HG03103 (cell line): ENCODE measurements at regions not wholly inside any gene's neighbourhood (a gene's known extent, or its start where the extent isn't known, plus 50 kb on each side); places are given as distances from the start of the nearest gene placed in this dataset.
A peak's percentile ranks its signal among the peaks of the same experiment; 100 is the strongest.
"Not testable (repeated sequence)": the region's sequence is repeated elsewhere in the genome, so short reads cannot be mapped to it uniquely, and the experiment has no call there.

ENCODE experiments used
- ATAC-seq: cut with Tn5 transposase; IDR thresholded peaks from one replicate; pipeline ENCODE4 v1.9.1; 2021; ENCODE audit warnings: low read depth; ENCODE audit not compliant: unreplicated experiment

- no peak for ATAC-seq
Observed at GRCh38 chr12:24386836-24387235, 437.4 kb upstream of the SOX5 start.

GRCh38 chr12:24381790-24382189 is 432.3 kb upstream of the SOX5 start:
- no peak for ATAC-seq

DNA sequence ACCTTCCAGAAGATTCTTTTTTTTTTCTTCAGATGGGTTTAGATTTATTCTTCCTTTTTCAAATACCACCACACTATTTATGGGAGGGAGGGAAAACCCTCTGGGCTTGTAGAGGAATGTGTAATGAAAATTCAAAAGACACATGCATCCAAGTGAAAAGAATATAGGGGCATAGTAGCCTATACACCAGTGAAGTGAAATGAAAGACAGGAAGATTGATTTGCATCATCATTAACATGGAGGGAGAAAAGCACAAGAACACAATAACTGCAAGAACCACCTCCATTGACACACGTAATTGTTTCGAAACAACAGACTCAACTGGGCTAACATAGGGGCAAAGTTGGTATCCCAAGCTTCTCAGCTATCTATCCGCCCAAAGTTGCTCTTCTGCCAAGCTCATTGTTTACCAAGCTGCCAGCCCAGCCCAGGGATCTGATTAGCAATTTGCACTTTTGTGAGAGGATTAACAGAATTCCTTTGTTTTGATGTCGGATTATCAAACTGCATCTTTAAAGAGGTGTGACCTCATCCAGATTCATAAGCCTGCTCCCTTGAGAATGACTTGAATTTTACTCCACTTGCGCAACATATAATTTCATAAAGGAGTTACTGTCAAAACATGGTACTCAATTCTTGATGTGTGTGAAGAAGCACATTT is 430.5 kb upstream of the SOX5 start:
- ATAC-seq, result no peak

- no peak for ATAC-seq
Observed at GRCh38 chr12:24379433-24379832, 430.0 kb upstream of the SOX5 start.

DNA sequence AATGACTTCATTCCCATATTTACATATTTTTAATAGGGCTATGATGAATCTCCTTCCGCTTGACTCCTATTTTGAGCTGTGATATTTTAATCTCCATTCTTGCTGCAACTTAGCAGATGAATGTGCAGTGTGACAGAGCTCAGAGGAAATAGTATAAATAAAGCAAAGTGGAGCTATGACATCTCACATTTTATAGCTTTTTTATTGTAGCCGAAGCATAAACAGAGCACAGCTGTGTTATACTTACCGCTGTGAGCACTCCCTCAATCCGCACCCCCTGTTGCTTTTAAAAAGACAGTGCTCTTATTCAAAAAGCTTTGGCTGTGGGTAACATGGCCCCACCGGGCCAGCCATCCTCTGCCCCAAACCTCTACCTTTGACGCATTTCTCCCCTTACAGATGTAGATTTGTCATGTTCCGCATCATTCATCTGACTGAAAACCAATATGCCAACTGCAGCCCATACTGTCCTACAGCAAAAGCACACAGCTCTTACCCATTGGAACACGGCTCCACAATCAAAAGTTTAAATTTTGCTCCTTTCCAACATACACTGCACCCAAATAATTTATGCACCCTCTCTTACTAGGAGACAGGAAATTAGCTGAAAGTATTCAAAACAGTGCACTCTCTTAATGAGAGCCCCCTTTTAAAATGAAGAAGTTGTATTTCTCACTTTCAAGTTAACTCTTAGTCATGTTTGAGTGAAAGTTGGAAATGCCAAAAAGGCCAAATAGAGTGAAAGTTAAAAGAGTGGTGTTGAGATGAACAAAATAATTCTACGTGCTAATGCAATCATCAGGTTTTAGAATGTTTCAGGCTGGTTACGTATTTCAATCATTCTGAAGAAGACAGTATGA is 429.3 kb upstream of the SOX5 start:
- ATAC-seq, result peak; percentile 70

- no peak for ATAC-seq
Observed at GRCh38 chr12:24374452-24374851, 425.0 kb upstream of the SOX5 start.

DNA sequence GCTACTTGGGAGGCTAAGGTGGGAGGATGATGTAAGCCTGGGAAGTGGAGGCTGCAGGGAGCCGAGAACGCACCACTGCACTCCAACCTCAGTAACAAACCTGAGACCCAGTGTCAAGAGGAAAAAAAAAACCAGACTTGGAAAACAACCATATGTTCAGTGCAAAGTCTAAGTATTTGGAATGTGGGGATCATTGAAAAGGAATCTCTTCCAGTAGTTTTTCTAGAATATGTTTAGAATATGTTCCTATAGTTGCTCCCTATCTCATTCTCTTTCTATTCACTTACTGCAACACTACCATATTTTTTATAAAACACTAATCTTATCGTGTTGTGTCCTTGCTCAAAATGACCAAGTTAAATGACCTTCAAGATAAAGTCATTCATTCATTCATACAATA is 423.5 kb upstream of the SOX5 start:
- no peak for ATAC-seq

DNA sequence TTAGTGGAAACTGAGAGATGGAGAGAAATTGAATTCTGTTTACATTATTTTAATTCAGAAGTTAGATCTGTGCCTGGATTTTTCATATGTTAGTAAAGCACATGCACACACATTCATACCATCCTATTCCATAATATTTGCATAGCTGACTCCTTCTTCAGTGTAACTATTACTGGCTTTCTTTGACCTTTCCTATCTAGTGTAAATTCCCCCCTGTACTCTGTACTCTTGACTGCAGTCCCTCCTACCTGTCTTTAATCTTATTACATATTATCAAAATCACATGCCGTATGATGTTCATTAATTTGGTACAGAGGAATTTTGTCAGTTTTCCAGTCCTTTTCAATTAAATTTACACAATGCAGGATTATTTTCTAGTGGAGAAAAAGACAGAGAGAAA is 417.0 kb upstream of the SOX5 start:
- ATAC-seq, result no peak

GRCh38 chr12:24364921-24365320 is 415.5 kb upstream of the SOX5 start:
- ATAC-seq, result no peak

GRCh38 chr12:24363177-24363754 is 413.8 kb upstream of the SOX5 start:
- no peak for ATAC-seq

DNA sequence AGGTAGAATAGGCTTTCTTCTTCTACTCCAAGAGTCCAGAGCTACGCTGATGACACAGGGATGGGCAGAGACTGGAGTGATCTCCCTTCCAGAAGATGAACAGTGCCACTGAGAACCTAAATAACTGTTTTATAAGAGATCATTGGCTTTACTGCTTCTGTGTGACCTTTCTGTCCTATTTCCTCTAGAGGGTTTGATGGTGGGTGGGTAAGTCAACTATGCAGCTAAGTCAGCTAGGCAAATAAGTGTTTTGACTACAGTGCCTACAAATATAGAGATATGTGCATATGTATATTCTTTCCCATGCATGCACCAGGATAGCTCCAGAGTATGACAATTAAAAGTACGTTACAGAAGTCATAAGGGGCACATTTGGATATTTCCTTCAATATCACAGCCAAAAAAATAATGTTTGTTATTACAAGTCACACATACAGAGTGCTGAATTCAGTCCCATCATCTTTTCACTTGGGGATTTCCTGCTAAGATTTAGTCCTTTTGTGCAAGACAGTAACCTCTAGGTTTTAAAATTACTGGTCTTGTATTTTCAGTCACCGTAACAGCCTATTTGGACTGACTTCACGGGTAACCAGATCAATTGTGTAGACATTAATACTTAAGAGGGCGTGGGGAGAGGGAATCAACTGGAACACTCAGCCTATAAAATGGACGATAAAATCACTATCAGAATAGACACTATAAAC is 412.6 kb upstream of the SOX5 start:
- ATAC-seq, result no peak

DNA sequence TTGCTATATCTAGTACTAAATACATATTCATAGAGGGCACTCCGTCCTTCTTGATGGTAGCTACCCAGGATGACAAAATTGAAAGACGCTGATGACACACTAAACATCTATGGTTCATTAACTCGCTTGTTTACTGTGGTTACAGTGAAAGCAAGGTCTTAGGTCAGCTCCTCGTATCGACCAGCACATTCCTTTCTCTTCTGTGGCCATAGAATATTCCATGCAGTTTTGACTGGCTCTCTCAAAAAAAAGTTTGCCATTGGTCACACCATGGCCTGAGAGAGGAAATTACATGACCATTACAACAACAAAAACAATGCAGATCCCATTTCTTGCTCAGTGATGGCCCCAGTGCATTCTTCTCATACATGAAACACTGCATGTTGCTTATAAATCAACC is 411.4 kb upstream of the SOX5 start:
- peak; percentile 55 for ATAC-seq

GRCh38 chr12:24360461-24360860 is 411.0 kb upstream of the SOX5 start:
- ATAC-seq, result no peak

DNA sequence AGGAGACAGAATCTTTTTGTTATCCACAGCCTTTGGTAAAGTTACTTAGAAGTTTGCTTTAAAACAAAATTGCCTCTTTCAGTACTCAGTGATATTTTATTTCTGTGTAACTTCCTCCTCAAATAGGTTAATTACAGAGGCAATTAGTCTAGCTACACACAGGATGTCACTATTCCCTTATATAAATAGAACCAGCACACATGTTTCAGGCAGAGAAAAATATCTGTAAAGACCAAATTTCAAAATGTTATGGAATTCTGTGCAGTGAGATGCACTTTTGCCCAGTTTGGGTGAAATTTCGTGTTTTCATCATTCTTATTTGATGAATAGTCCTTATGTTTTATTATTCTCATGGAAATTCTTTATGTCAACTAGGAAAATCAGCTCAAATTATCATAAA is 410.6 kb upstream of the SOX5 start:
- ATAC-seq, result no peak

DNA sequence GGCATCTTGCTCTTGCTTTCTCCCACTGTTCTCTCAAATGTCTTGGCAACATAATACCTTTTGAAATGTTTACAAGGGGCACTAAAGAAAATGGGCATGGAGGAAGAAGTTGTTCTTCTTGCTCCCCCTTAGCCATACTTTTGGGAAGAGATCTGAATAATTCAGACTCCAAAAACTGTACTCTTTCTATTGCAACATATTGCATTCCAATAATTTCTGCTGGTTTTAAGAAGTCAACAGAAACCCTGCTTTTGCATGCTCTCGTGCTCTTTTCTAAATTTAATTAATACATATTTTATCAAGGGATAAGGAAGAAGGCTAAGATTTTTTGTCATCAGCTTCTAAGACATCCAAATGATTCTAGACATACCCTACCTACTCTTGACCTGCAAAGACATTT is 409.9 kb upstream of the SOX5 start:
- ATAC-seq, result no peak

DNA sequence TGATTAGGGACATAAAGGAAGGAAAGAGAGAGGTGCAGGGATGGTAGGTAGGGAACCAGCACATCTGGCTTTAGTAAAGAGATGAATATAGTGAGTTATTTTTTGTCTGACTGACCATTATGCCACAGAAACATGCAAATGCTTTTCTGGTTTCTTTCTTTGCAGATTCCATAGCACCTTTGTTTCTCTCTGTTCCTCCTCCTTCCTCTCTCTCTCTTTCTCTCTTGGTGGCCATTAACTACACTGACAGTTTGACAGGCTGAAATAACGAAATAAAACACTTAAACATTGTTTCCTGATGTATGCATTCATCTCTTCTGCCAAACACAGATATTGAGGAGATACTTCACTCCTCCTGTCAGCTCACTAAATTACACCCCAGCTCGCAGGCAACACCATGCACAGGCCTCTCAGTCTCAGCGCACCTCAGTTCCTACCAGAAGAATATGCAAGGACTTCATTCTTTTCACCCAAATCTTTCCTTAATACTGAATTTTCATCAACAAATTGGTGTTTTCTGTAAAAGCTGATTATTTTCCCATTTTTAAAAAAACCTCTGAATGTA is 406.9 kb upstream of the SOX5 start:
- peak; percentile 62 for ATAC-seq

DNA sequence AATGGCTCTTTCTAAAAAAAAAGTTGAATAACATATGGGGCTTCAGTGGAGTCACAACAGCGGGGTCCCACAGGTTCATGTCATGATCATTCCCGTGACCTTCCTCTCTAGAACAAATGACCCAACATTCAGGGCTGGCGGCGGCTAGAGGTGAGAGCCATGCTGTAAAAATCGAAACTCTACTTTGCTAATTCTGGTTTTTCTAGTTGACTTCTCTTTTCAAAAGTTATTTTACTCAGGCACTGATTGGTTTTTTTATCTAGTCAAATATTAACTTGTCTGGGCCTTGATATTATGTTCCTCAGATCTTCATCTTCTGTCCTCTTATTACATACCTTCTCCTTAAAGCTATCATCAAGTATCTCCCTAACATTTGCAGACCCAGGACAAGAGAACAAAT is 402.9 kb upstream of the SOX5 start:
- no peak for ATAC-seq

- no peak for ATAC-seq
Observed at GRCh38 chr12:24349051-24349799, 399.8 kb upstream of the SOX5 start.

- ATAC-seq, result not testable (repeated sequence)
Observed at GRCh38 chr12:24348180-24348579, 398.7 kb upstream of the SOX5 start.

- no peak for ATAC-seq
Observed at GRCh38 chr12:24328261-24328660, 378.8 kb upstream of the SOX5 start.
